ENCODE measurements at regions not wholly inside any gene's neighbourhood (a gene's known extent, or its start where the extent isn't known, plus 50 kb on each side); places are given as distances from the start of the nearest gene placed in this dataset.

DNA sequence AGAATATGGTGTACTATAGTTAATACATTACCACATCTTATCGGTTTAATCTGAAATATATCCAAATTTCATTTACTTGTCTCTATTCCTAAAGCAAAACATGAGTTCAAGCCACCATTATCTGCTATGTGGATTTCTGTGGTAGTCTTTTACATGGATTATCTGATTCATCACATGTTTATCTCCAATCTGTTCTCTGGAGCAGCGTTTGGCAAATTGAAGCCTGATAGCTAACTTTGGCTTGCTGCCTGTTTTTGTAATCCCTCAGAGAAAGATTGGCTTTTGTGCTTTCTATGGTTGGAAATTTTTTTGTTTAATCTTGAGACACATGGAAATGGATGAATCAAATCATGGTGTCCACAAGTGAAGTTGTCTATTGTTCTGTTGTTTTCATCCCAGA lies 274.3 kb downstream of the JRKL start:
- in situ Hi-C loops (cut with MboI; ENCODE audit: low sequenced_read_pairs): no loop called here
- dilution Hi-C loops (cut with HindIII; ENCODE audit: low sequenced_read_pairs, unreplicated experiment): no loop called here
- CTCF ChIA-PET: no interaction called here

More for the DNA sequence above, 274.3 kb downstream of the JRKL start:
- Histone ChIP-seq H2AK9ac (replicated peaks; ENCODE audit: low read depth, low read length, poor library complexity) (no peak overlapping the region), H3K79me1 (ENCODE audit: low read depth in 1 of 2, low read length in 2 of 2) (no peaks in the 10 kb centered on the region), H3K36me3 (ENCODE audit: control insufficient read depth, insufficient read depth, low read length) (no peaks in the 10 kb centered on the region), H3K4ac (ENCODE audit: low read depth, low read length) (no peak overlapping the region), H3K4me3 (ENCODE audit: insufficient read depth, low read depth, low read length) (no peak overlapping the region), H3K9ac (ENCODE audit: low read depth, low read length) (no peak overlapping the region), H3K14ac (replicated peaks; ENCODE audit: low read depth, low read length) (no peak overlapping the region), H2AFZ (replicated peaks; ENCODE audit: low read length, poor library complexity) (no peak overlapping the region), H3K9me1 (ENCODE audit: insufficient read depth, low read length) (no peaks in the 10 kb centered on the region), H2AK5ac (ENCODE audit: low read depth, low read length) (no peak overlapping the region), H3K4me2 (ENCODE audit: low read depth, low read length) (no peak overlapping the region), H3K27me3 (ENCODE audit: control insufficient read depth, insufficient read depth, low read length) (no peaks in the 10 kb centered on the region), H3K9me3 (ENCODE audit: control insufficient read depth, insufficient read depth, low read length) (no peaks in the 10 kb centered on the region), H2BK5ac (ENCODE audit: low read depth, low read length, poor library complexity, severe bottlenecking) (no peak overlapping the region), H4K5ac (ENCODE audit: low read depth, low read length) (no peak overlapping the region), H3K56ac (ENCODE audit: extremely low read depth, insufficient read depth, low read length) (no peak overlapping the region), H3K23ac (ENCODE audit: low read depth, low read length) (no peak overlapping the region), H2BK120ac (ENCODE audit: low read depth, low read length) (no peak overlapping the region), H4K8ac (ENCODE audit: low read depth in 2 of 2, low read length in 2 of 2) (no peak overlapping the region), H4K91ac (ENCODE audit: insufficient read depth, low read depth, low read length) (no peak overlapping the region), H2BK20ac (ENCODE audit: low read depth, low read length) (no peak overlapping the region), H3K4me1 (ENCODE audit: control insufficient read depth, insufficient read depth, low read length) (no peaks in the 10 kb centered on the region), H3K27ac (ENCODE audit: insufficient read depth, low read length) (no peak overlapping the region), H4K20me1 (ENCODE audit: insufficient read depth, low read length) (no peaks in the 10 kb centered on the region), H3K18ac (ENCODE audit: low read depth, low read length) (no peak overlapping the region), H2BK15ac (ENCODE audit: low read depth, low read length) (no peak overlapping the region)
- POLR2A ChIA-PET (ENCODE audit: unreplicated experiment): no interaction called here
- TF ChIP-seq, protein P1, sequence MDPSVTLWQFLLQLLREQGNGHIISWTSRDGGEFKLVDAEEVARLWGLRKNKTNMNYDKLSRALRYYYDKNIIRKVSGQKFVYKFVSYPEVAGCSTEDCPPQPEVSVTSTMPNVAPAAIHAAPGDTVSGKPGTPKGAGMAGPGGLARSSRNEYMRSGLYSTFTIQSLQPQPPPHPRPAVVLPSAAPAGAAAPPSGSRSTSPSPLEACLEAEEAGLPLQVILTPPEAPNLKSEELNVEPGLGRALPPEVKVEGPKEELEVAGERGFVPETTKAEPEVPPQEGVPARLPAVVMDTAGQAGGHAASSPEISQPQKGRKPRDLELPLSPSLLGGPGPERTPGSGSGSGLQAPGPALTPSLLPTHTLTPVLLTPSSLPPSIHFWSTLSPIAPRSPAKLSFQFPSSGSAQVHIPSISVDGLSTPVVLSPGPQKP (IDR thresholded peaks at IDR 0.05; ENCODE audit: borderline replicate concordance, low read depth, low read length): no peak
- TF ChIP-seq SMC3 (IDR thresholded peaks at IDR 0.05; ENCODE audit: low read depth, low read length) (no peak), CHD1 (IDR thresholded peaks at IDR 0.05; ENCODE audit: low read depth, low read length) (no peak), RCOR1 (IDR thresholded peaks at IDR 0.05; ENCODE audit: insufficient replicate concordance, low read length) (no peak), RAD21 (IDR thresholded peaks at IDR 0.05; ENCODE audit: low read length) (no peak), MXI1 (IDR thresholded peaks at IDR 0.05; ENCODE audit: borderline replicate concordance, low read depth, low read length) (no peak)
- TF ChIP-seq, protein P2, sequence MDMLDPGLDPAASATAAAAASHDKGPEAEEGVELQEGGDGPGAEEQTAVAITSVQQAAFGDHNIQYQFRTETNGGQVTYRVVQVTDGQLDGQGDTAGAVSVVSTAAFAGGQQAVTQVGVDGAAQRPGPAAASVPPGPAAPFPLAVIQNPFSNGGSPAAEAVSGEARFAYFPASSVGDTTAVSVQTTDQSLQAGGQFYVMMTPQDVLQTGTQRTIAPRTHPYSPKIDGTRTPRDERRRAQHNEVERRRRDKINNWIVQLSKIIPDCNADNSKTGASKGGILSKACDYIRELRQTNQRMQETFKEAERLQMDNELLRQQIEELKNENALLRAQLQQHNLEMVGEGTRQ (IDR thresholded peaks at IDR 0.05; ENCODE audit: low read depth, low read length): no peak
- ATAC-seq (ENCODE audit: low read depth) (no peak), DNase-seq (no peak)
- no TSS peak for BruUV-seq (replicated peaks)
- WGBS, 2 experiments (ENCODE audit: extremely low coverage in 2 of 2, insufficient read length in 1 of 2): no CpG with 5 or more reads among the region's 2 CpGs
- intact Hi-C loops (cut with micrococcal nuclease): no loop called here

All from IMR-90 (cell line).